HG03159 (cell line): ENCODE measurements at regions not wholly inside any gene's neighbourhood (a gene's known extent, or its start where the extent isn't known, plus 50 kb on each side); places are given as distances from the start of the nearest gene placed in this dataset.
A peak's percentile ranks its signal among the peaks of the same experiment; 100 is the strongest.

Experiments used
- ATAC-seq: cut with Tn5 transposase; IDR thresholded peaks from one replicate; pipeline ENCODE4 v1.9.1; 2021; ENCODE audit warnings: mild to moderate bottlenecking, moderate library complexity; ENCODE audit not compliant: unreplicated experiment

DNA sequence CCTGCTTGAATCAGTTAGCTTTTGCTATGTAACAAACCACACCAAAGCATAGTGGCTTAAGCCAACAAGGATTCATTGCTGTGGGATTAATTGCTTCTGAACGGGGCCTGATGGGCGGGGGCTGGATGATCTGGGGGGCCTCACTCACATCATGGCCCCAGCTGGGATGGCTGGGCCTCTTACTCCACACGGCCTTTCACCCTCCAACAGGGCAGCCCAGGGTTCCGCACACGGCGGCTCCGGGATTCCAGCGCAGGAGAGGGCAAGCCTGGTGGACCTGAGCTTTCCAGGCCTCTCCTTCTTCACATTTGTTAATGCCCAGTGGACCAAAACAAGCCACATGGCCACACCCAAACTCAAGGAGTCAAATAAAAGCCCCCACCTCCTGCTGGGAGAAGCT is 86.3 kb upstream of the PHLPP1 start:
- ATAC-seq = no peak

DNA sequence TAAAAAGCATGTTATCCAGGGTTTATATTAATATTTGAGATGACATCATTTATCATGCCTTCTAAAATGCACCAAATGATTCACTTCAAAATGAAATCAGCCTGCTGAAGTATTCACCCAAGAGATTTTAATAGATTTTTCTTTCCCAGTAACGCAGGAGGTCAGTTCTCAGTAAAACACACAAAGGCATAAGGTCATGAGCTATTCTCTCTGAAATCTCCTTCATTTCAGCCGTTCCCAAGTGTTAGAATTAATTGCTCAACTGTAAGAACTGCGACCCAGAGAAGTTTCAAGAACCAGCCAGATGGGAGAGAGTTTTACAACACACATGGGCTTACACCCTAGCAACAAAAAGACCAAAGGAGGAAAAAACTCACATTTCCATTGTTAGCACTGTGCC is 84.2 kb upstream of the PHLPP1 start:
- ATAC-seq = no peak

DNA sequence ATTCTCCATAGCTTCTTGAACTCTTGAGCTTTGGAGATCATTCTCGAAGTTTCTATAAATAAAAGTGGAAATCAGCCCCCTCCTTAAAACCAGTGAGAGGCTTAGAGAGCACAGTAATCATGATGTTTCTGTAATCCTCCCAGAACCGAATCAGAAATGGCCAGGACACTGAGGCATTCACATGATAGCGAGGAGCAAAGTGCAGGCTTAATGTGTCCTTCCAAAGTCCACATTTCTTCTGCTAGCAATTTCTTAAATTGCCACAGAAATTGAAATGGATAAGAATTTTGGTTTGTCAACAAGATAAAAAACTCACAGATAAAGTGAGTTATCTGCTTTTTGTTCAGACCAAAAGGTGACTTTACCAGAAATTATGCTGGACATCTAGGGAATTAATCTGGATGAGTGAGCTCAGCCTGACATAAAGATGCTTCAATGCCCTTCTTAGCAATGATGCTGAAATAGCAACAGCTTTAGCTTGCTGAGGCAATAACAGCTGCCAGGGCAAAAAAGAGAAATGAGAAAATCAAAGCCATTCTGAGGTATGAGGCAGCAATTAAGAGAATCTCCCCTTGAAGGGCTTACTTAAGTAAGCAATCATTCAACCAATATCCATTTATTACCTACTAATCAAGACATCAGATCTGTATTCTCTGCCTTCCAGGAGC is 82.4 kb upstream of the PHLPP1 start:
- no peak for ATAC-seq

GRCh38 chr18:62634458-62634857 is 80.9 kb upstream of the PHLPP1 start:
- no peak for ATAC-seq

DNA sequence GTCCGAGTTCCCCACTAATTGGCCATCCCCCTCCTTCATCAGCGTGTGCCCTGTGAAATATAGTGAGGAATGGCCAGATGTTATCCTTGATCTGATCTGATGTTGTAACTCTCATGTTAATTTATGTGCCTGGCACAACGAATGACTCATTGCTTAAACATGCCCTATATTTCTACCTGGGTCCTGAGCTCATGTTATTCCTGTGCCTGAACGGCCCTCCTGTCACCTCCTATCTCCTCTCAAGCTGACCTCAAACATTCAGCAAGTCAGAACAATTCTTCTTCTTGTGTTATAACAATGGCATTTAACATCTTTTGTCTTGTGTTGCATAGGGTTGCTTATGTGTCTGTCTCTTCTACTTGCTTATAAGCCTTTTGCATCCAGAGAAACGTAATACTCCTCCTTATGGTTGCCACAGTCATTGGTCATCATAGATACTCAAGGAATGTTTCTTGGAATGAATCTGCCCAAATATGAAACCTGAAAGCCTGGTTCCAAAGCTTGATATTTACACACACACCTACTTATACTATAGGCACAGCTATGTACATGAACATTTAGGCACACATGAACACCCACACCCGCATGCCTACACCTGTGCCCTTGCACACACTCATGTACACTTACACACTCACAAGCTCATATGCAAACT is 80.2 kb upstream of the PHLPP1 start:
- ATAC-seq = no peak

DNA sequence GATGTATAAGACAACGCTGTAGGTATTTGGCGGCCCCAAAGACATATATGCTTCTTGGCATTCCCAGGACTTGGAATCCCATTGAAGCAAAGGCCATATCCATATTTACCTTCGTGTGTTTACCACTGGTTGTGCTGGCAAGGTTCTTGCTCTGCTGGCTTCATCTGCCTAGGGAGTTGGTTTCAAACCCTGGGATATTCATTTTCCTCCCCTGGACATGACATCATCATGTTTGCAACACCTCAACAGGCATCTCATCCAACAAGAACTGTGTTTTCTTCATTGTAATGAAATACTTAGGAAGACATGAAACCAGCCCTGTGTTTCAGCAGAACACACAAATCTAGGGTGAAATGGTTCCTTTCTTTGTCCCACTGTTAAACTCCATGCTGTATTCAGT is 77.9 kb upstream of the PHLPP1 start:
- no peak for ATAC-seq

DNA sequence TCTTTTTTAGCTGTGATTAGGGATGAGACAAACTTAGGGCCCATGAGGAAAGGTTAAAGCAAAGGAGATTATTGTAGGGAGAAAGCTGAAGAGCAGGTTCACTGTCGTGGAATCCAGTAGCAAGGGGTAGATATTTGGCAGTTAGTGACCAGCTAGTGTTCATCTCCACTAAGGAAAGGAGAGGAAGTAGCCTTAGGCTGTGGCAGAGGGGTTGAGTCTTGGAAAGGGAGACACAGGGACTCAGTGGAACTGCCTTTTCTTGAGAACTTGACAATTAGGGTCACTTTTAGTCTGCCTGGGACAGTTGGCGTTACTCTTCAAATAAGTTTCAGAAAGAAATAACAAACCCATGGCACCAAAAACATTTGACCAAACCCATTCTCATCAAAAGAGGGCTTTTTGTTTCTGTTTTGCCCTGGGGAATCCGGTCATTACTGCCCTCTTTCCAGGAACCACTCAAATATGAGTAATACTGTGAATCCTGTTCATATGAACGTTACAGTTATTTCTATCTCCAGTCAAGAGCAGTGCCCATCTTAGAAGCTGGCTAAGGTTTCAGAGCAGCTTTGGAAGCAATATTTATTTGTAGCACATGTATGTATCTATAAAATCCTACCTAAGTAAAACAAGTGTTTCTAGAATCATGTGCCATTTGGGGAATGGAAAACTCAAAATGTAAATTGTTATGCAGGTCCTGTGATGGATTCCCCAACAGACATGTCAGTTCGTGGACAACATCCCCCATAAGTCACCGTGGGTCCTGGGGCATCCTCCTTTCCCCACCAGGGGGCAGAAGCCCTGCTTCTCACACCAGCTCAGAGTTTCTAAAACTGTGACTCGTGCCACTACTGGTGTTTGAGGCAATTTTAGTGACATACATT is 77.3 kb upstream of the PHLPP1 start:
- peak; percentile 68 for ATAC-seq

DNA sequence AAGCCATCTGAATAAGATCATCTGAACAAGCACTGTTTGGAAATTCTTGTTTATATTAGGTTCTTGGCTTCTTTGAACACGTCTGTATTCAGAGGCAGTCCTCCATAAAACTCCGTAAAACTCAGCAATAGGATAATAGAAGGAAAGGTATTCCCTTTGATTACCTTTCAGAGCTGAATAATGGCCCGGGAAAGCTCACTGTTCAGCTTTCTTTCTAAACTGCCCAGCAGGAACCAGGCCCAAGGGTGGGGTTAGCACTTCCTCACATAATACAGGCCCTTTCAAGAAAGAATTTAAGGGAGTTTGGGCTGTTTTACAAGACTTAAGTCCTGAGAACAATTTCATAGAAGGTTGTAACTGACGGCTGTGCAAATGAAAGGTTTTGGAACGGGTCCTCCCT is 72.2 kb upstream of the PHLPP1 start:
- no peak for ATAC-seq

DNA sequence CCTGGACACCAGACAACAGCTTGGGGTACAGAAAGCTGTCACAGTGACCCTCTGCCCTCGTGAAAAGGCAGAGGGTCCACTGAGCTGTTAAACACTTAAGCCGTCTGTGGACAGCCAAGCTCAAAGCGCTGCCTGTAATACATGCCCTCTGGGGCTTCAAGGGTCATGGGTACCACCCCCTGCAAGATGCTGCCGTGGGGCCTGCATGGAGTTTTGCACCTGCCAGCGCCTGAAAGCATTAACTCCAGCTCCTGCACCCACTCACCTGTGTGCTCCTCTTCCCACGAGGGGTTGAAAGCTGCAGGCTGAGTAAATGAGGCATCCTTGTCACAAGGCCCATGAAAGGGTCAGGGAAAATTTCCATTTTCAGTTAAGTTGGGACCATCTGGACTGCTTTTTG is 70.6 kb upstream of the PHLPP1 start:
- ATAC-seq = no peak

DNA sequence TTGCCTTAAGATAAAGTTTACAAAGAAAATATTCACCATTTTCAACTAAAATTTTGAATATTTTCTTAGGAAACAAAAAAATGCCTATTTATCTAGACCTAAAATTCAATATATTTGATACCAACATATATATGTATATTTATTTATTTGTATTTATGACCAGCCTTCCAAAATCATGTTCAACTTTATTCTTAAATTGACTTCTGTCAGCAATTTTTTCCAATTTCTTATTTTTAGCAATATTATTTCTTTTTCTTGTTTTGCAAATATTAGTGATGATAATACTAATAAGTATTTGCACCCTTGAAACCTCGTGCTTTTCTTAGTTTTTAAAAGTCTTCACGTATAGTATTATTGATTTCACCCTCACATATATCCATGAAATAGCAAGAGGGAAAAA is 68.2 kb upstream of the PHLPP1 start:
- ATAC-seq = no peak

- no peak for ATAC-seq
These were observed 67.2 kb upstream of the PHLPP1 start for GRCh38 chr18:62648045-62648678.

DNA sequence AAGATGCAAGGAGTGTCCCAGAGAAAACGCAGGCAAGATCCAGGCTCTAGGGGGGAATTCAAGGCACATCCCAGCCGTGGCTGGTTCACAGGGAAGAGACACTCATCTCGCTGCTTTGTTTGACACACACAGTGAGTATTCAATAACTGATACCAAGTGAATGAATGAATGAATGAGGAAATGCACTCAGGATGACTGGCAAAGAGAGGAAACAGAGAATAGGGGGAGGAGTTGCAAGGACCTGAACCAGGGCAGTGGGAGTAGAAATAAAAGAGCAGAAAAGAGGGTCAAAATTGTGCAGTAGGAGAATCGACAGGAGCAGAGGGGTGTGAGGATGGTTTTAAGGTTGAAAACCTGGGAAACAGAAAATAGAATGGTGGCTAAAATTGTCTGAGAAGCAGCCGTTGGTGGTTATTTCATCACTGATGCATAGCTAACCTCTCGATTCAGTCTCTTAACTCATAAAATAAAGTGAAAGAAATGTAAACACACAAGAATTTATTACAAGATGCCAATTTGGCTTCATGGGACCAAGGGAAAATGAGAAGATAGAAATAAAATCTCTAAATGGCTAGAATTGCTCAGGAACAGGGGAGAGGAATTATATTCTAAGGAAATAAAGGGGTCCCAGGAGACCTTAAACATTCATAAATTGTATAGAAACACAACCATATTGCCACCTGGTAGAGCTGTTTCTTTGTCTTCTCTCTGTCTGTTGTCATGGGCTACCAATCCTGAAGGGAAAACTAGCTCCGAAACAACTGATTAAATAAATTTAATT is 63.9 kb upstream of the PHLPP1 start:
- peak; percentile 43 for ATAC-seq

- peak; percentile 66 for ATAC-seq
These were observed 63.2 kb upstream of the PHLPP1 start for GRCh38 chr18:62652057-62652629.

GRCh38 chr18:62655520-62656219 is 59.7 kb upstream of the PHLPP1 start:
- ATAC-seq = no peak

- ATAC-seq = no peak
These were observed 57.3 kb upstream of the PHLPP1 start for GRCh38 chr18:62658028-62658427.

DNA sequence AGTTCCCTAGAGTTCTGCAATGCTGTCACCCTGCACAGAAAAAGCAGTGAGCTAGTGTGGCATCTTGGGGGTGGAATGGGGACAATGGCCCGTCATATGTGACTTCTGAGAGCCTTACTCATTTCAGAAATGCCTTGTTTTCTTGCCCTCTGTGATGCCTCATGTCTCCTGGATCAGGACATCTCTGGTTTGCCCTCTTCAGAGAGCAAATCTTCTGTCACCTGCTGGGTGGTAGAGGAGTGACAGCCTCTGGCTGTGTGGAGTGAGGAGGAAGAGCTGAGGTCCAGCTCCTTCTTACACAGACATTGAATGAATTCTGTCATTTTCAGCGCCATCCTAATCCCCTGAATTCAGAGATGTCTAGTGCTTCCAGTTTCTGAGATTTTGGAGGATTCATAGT is 55.6 kb upstream of the PHLPP1 start:
- ATAC-seq = no peak

- no peak for ATAC-seq
These were observed 54.6 kb upstream of the PHLPP1 start for GRCh38 chr18:62660691-62661090.

- ATAC-seq = peak; percentile 82
These were observed 51.5 kb upstream of the PHLPP1 start for GRCh38 chr18:62663731-62664336.

DNA sequence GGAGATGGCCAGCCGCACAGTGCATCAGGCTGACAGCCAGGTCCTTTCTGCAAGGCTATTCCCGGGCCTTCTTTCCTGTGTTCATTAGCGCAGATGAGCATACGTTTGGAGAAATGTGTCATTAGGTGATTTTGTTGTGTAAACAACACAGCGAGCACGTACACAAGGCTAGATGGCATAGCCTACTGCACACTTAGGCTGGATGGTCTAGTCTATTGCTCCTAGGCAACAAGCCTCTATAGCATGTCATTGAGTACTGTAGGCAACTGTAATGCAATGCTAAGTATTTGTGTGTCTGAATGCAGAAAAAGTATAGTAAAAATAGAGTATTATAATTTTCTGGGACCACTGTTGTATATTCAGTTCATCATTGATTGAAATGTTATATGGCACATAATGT is 50.9 kb upstream of the PHLPP1 start:
- no peak for ATAC-seq
